Stimulated activated CD8-positive, alpha-beta memory T cell treated with anti-CD3 and anti-CD28 coated beads, Interleukin-4, amount 100 ng/mL, for 4 hours (primary cell): ENCODE measurements at regions not wholly inside any gene's neighbourhood (a gene's known extent, or its start where the extent isn't known, plus 50 kb on each side); places are given as distances from the start of the nearest gene placed in this dataset.

Experiments used
- DNase-seq, 2 donors: peaks; one replicate each; pipeline ENCODE4 v3.0.0-alpha.2; 2020; ENCODE audit warnings: low read depth in 2 of 2, low spot score in 1 of 2

DNA sequence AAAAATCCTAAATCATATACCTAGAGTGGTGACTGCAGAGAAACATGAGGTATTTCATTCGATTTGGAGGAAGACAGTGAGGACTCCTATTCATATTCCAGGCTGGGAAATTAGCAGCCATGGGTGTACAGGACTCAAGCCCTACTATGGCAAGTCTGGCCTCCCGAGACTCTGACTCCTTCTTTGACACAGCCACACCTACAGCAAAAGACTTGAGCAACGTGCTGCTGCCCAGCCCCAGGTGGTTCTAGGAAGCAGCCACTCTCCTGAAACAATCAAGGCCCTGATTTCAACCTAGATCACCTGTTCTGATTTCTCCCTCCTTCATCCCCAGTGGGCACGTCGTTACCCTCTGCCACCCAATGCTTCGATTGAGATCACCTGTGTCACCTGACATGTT is 84.0 kb upstream of the ATP11B start:
- DNase-seq, result no peak

DNA sequence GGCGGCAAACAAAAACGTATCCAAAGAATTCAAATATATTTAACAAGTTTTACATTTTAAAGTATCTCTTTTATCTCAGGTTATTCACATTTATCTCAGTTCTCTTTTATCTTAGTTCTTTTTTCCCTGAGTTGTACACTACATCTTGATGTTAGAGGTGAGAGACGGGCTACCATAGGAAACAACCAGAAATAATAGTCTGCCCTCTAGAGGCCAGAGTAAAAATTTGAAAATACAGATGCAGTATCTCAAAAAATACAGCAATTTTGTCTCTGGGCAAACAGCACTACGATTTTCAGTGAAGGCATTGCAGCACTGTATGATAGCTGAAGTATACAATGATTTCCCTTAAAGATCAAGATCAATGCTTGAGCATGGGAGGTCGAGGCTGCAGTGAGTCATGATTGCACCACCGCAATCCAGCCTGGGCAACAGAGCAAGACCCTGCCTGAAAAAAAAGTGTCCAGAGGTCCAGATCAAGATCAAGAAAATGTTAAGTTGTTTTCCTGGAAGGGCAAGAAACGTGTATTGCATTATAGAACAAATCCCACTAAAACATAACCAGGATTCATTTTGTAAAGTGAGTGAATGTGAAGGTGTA is 82.6 kb upstream of the ATP11B start:
- DNase-seq, result no peak

DNA sequence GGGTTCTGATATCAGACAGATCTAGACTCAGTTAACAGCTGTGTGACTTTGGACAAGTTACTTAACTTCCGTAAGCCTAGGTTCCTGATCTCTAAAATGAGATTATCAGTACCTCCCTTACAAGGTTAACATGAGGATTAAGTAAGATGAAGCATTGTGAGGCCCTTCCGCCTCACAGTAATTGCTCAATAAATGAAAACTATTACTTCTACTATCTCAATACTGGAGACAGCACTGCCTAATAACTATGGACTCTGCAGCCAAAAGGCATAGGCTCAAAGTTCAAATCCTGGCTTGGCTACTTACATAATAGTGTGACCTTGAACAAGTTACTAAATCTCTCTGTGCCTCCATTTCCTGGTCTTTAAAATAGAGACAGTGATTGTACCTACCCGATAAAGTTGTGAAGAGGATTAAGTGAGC is 82.0 kb upstream of the ATP11B start:
- DNase-seq, result no peak

DNA sequence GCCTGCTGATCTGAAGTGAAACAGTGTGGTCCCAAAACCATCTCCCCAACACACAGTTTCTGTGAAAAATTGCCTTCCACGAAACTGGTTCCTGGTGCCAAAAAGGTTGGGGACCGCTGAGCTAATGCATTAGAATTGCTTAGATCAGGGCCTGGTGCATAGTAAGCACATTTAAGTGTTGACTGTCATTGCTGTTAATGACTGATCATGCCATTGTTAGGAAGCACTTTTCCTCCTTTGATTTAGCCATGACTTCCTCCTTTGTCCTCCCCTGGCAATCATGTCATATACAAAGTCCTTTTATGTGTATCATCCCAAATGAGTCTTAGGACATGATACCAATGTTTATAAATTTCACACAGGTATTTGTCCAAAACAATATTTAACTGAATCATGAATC is 81.5 kb upstream of the ATP11B start:
- DNase-seq, result no peak

DNA sequence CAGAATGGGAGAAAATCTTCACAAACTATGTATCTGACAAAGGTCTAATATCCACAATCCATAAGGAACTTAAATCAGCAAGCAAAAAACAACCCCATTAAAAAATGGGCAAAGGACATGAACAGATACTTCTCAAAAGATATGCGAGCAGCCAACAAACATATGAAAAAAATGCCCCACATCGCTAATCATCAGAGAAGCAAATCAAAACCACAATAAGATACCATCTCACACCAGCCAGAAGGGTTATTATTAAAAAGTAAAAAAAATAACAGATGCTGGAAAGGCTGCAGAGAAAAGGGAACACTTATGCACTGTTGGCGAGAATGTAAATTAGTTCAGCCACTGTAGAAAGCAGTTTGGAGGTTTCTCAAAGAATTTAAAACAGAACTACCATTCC is 80.2 kb upstream of the ATP11B start:
- no peak for DNase-seq

DNA sequence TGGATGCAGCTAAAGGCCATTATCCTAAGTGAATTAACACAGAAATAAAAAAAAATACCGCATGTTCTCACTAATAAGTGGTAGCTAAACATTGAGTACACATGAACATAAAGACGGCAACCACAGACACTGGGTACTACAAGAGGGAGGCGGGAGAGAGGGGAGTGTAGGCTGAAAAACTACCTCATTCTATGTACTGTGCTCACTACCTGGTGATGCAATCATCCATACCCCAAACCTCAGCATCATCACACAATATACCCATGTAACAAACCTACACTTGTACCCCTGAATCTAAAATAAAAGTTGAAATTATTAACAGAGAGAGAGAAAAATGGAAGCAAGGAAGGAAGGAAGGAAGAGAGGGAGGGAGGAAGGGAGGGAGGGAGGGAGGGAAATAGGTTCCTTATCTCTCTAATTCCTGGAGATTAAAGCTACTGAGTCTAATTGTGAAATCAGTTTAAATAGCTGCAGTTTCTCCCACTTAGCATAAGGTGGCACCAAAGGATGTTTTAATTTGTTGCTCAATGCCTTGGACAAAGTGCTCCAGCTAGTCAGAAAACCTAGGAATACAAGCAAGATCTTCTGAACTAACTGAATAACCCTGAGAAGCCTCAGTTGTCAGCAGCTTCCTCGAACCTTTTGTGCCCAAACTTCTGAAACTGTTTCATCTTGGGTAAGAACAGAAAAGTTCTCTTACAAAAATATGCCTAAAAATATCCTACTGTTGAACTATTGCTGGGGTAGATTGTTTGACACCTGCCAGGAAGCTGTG is 79.4 kb upstream of the ATP11B start:
- no peak for DNase-seq

DNA sequence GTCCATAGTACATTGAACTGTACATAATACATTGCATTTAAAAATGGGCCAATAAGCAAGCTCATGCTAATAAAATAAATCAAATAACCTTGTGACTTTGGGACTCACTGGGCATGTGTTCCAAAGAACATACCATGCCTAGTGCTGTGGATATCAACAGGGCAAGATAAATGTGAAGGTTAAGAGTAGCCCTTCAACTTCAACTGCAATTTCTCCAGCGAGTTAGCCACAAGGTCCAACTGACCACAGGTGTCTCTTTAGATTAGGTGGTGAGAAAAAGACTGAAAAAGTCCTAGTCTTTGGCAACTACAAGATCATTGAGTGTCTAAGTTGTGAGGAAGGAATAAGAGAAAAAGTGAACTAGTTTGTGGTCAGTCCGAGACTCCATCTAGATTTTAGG is 78.3 kb upstream of the ATP11B start:
- DNase-seq, result no peak

DNA sequence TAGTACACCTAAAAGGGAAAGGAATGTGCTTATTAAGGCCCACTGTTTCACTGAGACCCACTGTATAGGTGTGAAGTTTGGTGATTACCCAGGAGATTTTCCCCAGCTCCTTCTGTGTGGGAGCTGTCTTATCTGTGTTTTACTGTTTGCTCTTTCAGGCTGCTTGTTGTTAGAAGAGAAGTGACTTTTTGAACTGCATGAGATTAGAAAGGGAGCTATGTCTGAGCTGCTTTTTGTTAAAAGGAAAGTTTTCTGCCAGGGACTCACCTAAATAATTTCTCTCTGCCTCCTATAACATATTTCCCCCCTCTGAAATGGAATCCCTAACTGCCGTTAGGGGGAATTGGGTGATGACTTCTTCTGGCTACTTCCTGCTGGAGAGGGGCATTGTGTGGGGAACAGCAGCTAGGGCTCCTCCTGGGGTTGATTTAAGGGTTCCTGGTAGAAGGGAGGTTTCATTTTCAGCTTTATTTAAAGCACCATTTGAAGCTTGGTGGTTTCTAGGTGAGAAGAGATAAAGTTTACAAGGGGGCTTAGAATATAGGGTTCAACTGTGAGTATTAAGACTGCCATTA is 77.1 kb upstream of the ATP11B start:
- no peak for DNase-seq

DNA sequence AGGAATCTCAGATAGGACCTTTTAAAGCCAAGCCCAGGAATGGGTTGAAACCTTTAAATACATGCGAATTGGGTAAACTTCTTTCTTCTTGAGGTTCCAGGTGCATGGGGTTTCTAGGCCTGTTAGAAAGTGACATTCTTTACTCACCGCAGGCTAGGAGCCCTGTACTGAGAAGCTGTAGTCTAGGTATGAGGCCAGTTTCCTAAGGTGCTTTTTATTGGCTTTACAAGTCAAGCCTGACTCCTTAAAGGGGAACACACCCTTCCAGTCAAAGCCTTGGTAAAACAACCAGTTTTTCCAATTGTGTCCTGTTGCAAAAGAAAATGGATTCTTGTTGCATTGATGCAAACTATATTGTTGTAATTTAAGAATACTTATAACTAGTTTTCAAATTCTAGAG is 76.1 kb upstream of the ATP11B start:
- no peak for DNase-seq

DNA sequence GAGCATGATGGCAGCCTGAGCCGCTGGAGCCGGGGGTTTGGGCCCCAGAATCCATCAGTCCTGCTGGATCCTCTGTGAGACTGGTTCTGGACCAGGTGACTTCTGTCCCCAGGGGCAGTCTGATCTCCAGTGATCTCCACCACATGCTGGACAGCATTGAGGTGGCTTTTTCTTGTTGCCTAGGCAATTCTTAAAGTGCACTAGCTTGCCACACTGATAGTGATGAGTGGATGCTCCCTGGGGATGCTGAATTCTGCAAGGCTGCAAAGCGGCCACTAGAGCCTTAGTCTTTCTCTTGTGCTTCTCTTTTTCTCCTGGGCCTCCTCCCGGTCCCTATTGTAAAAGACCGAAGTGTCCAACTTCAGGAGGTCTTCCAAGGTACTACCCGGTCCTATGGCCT is 70.4 kb upstream of the ATP11B start:
- DNase-seq, result no peak

DNA sequence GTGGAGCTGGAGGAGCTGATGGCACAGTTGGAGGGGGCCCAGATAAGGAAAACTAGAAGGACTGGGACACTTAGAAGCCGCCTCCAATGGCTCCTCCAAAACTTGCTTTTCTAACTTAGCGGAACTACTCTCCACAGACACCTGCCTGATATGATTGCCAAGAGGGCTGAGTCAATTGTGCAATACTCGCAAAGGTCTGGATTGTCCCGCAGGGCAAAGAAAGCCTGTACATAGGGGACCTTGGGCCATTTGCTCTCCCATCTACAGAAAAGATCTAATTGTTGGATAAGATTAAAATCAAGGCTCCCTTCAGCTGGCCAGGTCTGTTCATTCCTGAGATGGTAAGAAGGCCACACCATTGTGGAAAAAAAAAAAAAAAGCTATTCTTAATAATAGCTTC is 69.7 kb upstream of the ATP11B start:
- no peak for DNase-seq

DNA sequence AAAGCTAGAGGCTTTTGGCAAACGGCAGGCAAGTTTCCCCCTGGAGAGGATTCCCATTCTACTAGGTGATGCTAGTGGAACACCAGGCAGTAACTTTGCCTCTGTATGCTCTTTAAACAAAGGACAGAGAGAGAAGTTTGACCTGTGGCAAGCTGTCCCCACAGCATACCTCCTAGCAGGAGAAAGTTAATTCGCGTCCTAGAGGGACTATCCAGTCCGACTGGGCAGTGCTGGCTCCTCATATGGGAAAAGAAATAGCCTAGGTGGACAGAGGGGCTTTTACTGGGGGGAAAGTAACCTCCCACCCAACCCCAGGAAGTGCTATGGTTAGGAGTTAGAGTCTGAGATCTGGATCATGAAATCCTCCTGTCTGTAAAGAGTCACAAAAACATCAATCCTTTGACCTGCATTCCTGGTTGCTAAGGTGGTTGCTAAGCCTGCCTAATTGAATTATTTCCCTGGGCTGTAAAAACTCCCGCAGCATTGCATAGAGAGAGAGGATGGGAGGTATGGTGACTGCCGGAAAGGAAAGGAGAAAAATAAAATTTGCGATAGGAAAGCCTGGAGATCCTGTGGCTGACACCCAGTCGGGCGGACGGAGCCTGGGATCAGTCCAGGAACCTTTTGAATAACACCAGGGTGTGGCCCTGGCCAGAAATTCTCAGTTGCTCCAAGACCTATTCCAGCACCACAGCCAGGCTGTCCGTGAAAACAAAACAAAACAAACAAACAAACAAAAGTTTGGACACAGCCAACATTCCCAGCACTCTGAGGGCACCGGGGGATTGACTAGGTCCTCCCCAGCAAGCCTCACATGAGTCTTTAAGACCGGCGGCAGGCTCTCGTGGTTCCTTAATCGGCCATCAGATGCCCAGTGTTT is 67.7 kb upstream of the ATP11B start:
- DNase-seq, result no peak

DNA sequence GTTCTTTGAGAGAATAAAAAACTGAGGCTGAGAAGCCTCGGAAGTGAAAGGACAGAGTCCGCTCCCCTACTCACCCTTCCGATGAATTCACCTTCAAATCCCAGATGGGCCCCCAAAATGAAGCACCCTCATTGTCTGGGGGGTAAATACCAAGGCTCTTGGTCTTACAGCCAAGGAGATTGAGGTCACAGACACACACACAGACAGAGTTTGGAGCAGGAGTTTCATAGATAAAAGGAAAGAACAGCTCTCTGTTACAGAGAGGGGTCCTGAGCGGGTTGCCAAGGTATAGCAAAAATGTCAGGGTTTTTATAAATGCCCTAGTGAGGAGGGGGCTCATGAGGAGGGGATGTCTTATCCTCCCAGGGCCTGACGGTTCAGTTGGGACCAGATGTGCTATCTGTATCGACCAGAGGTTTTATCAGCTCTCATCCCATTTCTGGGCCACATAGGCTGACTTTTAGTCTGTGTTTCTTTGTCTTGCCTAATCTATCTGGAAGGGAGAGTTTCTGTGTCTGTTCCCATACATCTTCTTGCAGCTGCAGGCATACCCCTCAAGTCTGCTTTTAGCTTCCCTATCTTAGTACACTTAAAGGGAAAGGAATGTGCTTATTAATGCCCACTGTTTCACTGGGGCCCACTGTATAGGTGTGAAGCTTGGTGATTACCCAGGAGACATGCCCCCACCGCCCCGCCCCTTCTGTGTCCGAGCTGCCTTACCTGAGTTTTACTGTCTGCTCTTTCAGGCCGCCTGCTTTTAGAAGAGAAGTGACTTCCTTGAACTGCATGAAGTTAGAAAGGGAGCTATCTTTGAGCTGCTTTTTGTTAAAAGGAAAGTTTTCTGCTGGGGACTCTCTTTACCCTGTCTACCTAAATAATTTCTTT is 66.8 kb upstream of the ATP11B start:
- no peak for DNase-seq

DNA sequence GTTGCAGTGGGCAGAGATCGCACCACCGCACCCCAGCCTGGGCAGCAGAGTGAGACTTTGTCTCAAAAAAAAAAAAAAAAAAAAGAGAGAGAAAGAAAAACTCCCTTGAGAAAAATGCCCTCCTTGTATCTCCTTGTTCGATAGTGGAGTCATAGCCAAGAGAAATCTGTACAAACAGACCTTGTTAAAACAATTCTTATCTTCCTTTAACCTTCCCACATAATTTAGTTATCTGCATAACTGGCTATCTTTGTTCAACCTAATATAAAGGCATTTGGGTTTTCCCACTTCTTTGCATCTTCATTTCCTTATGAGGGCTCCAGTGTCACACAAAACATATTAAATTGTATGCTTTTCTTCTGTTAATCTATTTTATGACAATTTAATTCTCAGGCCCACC is 65.1 kb upstream of the ATP11B start:
- DNase-seq, result no peak

DNA sequence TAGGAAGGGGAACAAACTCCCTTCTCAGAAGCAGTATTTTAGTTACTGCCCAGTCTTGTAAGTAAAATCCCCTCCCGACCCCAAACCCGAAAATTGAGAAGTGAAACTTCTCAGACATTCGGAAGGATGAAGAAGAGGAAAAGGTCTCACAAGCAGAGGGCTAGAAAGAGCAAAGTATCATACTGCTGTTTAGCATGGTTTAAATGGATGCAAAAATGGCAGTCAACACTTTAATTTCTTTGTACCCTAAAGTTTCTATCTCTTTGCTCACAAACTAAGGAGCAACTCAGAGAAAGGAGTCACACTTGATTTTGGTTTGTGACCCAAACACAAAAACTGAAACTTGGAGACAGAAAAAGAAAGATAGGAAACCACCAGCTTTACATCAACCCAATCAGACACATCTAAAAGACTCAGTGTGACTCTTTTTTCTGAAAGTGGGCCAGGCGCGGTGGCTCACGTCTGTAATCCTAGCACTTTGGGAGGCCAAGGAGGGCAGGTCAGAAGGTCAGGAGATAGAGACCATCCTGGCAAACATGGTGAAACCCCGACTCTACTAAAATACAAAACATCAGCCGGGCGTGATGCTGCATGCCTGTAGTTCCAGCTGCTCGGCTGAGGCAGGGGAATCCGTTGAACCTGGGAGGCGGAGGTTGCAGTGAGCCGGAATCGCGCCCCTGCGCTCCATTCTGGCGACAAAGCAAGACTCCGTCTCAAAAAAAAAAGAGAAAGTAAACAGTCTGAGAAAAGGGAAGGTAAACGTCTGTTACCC is 63.2 kb upstream of the ATP11B start:
- DNase-seq, result no peak

DNA sequence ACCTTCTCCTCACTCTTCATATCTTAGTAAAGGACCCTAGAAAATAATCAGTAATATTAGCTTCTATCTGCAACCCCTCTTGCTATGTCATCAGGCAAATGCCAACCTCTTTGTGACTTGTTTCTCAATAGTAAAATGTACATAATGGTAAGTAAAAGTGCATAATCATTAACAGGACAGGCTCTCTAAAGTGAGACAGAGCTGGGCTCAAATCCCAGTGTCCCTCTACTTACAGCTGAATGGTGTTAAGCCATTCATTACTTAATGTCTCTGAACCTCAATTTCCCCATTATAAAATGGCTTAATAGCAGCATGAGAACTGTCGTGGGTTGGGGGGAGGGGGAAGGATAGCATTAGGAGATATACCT is 62.6 kb upstream of the ATP11B start:
- no peak for DNase-seq

DNA sequence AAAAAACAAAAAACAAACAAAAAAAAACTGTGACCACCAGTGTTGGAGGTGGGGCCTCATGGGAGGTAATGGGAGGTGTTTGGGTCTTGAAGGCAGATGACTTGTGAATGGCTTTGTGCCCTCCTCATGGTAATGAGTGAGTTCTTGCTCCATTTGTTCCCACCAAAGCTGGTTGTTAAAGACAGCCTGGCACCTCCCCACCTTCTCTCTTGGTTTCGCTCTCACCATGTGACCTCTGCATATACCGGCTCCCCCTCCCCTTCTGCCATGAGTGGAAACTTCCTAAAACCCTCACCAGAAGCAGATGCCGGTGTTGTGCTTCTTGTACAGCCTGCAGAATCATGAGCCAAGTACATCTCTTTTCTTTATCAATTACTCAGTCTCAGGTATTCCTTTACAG is 61.5 kb upstream of the ATP11B start:
- DNase-seq, result no peak

DNA sequence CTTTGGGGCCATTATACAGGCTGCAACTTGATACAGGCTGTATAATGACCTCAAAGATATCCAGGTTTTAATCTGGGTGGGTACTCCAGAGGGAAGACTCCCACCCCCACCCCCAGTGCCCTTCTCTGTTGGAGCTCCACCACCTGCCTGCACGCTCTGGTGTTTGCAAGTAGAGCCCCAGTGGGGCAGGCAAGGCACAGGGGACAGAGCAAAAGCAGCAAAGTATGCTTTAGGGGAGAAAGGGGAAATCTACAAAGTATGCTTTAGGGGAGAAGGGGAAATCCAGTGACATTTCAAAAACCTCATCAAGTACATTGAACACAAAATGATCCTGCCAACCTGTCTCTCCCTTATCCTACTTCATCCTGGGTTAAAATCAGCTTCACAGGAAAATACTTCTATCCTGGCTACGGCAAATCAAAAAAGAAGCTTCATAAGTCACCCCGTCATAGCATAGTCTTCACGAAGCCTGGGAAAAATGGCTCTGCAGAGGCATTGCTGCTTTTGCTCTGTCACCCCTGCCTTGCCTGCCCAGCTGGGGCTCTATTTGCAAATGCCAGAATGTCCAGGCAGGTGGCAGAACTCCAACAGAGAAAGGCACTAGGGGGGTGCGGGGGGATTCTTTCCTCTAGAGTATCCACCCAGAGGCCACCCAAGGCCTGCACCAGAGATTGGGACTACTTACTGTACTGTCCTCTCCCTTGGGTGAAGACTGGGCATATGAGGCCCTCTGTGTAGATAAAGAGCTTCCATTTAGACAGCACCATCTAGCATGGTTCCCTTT is 60.9 kb upstream of the ATP11B start:
- DNase-seq, result no peak

DNA sequence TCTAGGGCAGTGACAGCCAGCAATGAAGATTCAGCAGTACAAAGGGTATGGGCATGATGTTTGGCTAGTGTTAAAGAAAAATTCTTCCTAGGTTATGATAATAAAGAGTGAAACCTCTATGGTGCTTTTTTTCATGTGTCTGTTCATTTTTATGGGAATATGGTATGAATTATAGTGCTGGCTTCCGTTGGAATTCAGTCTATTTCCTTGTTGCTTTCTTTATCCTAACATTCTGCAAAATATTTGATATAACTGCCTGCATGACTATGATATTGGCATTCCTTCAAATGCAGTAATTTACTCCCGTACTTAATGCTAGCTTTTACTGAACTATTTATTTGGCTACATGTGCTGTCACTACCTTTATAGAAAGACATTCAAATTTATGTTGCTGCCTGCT is 57.6 kb upstream of the ATP11B start:
- DNase-seq, result no peak
